GM21529 (cell line): ENCODE measurements at regions not wholly inside any gene's neighbourhood (a gene's known extent, or its start where the extent isn't known, plus 50 kb on each side); places are given as distances from the start of the nearest gene placed in this dataset.
"Not testable (repeated sequence)": the region's sequence is repeated elsewhere in the genome, so short reads cannot be mapped to it uniquely, and the experiment has no call there.

Source experiments
- ATAC-seq: cut with Tn5 transposase; IDR thresholded peaks from one replicate; pipeline ENCODE4 v1.9.1; 2021; ENCODE audit not compliant: unreplicated experiment

DNA sequence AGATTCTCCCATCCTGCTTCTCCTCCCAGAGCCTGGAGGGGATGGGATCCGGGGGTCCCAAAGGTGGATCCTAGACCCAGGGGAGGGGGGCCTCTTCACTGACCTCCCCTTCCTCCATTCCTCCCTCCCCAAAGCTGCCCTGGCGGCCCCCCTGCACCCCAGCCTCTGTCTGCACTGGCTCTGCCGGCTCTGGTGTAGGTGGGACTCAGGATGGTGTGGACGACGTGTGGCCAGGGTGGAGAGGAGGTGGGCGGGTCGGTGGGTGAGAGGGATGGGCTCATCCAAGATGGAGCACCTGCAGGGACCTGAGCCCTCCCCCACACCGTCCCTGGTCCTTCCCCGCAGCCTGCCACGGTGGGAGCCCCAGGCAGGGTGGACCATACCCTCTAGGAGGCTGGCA lies 355.6 kb downstream of the TMEM121 start:
- not testable (repeated sequence) for ATAC-seq

DNA sequence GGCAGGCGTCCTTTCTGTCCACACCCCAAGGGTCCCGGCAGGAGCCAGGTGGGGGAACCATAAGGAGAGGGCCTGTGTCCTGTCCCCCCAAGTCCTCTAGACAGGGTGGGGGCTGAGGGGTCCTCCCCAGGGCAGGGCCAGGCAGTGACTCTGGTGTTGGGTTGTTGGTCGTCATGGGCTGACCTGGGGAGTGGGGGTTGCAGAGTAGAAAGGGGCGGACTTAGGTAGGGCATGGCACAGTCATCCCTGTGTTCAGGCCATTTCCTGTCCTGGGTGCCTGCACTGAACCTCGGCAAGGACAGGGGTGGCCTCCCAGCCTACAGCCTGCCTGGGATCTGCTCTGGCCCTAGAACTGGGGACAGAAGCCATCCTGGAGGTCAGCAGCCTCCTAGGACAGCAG lies 356.2 kb downstream of the TMEM121 start:
- no peak for ATAC-seq

GRCh38 chr14:105883066-105884005 lies 357.0 kb downstream of the TMEM121 start:
- no peak for ATAC-seq

- not testable (repeated sequence) for ATAC-seq
Measured at GRCh38 chr14:105884192-105884807, 357.9 kb downstream of the TMEM121 start.

DNA sequence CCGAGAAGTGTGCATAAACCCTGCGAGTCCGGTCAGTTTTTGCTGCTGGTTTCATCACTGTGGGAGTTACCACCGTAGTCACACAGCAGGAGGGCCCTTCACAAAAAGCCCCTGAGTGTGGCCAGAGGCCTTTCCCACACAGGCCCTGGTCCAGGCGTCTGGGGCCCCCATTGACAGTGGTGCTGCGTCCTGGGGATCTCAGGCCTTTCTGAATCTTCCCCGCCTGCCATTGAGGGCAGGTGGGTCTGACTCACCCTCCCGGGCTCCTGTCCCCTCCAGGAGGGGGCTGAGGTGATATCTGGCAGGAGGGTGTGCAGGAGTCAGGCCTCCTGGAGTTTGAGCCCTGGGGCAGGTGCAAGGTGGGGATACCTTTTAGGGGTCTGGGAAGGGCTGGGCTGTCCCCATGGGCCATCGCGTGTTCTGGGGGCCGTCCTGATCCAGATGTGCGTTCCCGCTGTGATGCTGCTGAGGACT lies 358.5 kb downstream of the TMEM121 start:
- no peak for ATAC-seq

DNA sequence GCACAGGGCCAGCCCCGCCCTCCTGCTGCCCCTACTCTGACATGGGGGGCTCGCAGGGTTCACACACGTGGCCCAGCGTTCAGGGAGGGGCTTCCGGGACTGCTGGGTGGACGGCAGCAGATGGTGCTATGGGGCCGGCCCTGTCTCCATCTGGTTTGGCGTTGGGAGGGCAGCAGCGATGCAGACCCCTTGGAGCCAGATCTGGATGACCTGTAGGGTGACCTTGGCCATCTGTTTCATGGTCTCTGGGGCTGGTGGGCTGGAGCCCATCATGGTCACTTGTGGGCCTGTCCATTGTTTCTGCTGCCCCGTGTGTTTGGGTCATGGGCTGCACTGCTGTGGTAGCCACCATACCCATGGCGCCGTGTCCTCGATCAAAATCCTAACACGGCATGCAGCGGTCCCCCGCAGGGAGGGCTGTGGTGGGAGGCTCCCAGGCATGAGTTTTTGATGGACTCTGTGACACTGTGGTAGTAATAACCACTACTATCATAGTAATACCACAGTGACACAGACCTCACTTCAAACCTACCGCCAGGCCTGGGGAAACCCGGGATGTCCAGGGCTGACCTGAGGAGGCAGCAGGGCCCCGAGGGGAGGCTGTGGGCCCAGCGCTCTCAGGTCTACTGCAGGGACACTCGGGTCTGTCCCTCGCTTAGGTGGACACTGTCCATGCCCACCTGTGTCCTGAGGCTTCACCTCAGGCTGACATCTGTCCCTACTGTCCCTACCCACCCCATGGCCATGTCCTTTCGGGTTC lies 359.4 kb downstream of the TMEM121 start:
- no peak for ATAC-seq

GRCh38 chr14:105886791-105887191 lies 360.4 kb downstream of the TMEM121 start:
- not testable (repeated sequence) for ATAC-seq

DNA sequence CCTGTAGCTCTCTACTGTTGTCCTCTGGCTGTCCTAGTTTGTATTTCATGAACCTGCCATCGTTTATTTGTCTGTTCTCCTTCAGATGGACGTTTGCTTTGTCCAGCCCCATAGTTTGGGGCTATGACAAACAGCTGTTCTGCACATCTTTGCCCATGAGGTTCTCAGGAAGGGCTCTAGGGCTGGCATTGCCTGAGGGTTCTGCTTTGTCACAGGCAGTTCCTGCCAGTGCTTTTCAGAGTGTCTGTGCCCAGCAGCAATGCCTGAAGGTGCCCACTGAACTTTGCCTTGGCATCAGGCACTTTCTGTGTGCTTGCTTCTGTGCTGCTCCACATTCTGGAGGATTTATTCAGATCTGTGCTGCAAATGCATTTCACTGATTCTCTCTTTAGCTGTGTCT lies 361.3 kb downstream of the TMEM121 start:
- ATAC-seq: no peak

- no peak for ATAC-seq
Measured at GRCh38 chr14:105888151-105888550, 361.8 kb downstream of the TMEM121 start.

GRCh38 chr14:105888784-105889665 lies 362.6 kb downstream of the TMEM121 start:
- ATAC-seq: no peak

DNA sequence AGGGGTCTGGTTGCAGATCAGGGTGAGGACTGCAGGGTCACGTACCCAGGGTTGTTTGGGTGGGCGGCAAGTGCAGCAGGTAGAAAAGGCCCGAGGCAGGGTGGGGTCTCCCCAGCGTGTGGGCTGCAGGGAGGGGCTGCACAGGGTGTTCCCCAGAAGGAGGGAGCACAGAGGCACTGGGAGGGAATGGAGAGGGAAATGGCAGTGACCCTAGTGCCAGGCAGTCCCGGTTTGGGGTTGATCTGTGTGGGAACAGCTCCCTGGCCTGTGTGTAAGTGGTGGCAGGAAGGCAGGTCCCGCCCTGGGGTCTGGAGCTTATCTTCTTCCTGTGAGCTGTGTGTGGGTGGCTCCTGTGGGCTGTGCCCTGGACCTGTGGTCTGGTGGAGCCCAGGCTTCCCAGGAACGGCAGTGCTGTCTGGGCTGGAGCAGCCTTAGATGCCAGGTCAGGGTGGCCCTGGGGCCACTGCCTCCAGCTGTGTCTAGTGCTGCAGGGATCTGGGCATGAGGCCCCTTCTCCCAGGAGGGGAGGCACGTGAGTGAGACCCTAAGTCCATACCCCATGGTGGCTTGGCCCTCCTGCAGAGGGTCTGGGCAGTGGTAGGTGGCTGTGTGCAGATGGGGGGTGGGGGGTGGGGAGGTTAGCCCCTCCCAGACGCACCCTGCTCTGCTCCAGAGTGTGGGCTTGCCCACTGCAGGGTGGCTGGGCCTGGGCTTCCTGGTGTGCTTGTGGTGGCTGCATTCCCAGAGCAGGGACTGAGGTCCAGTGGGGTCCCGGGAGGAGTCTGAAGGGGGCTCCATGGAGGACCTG lies 363.5 kb downstream of the TMEM121 start:
- no peak for ATAC-seq

DNA sequence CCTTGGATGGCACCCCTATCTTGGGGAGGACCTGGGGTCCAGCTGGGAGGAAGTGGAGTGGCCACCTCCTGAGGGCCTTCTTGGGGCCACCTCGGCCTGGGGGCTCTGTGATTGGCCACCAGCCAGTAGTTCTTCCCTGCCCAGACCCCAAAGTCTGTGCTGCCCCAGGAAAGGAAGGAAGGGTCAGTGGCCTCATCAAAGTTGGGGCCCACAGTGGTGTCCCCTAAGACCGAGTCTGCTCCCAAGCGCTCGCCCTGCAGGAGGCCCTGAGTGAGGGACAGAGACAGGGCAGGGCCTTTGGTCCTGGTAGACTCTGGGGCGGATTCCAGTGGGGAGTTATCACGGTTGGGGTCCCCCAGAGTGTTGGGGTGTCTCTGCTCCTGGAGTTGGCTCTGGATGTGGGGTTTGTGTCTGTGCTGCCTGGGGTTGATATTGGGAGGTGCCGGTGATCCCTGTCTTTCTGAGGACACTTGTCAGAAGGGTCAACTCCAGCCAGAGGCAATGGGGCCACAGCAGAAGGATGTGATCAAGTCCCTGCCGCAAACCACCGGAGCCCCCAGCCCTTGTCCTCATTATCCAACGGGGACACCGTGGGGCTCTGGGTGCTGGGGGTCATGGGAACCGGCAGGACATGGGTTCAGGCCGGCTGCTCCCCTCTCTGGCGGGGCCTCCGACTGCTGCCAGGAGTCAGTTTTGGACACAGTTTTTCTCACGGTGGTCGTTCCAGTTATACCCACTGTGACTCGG lies 364.3 kb downstream of the TMEM121 start:
- no peak for ATAC-seq

DNA sequence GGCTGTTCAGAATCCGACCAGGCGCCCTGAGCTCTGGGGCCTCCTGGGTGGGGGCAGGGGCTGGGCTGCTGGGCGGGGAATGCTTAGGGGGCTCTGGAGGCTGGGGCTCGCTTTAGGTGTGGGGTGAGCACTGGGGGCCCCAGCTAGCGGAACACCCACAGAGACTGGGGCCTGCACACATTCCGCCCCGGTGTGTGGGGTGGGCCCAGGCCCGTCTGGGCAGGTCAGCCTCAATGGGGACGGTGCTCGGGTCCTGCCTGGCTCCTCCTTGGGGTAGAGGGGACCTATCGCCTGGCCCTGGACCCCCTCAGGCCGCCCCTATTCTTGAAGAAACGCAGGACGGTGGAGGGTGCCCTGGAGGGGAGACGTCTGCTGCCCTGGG lies 364.8 kb downstream of the TMEM121 start:
- no peak for ATAC-seq

DNA sequence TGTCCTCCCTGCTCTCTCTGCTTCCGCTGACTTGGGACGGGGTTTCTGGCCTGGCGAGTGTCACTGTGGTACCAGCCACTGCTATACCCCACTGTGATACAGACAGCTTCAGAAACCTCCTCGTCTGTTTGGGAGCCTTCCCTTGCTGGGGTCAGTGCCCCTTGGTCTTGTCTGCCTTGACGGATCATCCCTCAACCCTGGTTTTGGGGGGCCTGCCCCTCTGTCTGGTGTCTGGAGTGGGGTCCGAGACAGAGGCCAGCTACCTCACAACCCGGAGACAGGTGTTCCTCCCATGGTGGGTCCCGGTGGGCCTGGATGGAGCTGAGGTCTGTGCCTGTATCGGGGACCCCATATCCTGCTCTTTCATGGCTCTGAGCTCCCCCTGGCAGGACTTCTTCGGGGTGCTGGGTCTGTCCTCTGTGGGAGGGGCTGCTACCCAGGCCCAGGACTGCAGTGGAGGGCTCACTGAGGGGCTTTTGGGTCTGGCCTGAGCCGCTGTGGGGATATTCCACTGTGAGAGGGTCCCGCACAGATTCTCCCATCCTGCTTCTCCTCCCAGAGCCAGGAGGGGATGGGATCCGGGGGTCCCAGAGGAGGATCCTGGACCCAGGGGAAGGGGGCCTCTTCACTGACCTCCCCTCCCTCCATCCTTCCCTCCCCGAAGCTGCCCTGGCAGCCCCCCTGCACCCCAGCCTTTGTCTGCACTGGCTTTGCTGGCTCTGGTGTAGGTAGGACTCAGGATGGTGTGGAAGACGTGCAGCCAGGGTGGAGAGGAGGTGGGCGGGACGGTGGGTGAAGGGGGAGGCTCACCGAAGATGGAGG lies 365.5 kb downstream of the TMEM121 start:
- ATAC-seq: no peak

DNA sequence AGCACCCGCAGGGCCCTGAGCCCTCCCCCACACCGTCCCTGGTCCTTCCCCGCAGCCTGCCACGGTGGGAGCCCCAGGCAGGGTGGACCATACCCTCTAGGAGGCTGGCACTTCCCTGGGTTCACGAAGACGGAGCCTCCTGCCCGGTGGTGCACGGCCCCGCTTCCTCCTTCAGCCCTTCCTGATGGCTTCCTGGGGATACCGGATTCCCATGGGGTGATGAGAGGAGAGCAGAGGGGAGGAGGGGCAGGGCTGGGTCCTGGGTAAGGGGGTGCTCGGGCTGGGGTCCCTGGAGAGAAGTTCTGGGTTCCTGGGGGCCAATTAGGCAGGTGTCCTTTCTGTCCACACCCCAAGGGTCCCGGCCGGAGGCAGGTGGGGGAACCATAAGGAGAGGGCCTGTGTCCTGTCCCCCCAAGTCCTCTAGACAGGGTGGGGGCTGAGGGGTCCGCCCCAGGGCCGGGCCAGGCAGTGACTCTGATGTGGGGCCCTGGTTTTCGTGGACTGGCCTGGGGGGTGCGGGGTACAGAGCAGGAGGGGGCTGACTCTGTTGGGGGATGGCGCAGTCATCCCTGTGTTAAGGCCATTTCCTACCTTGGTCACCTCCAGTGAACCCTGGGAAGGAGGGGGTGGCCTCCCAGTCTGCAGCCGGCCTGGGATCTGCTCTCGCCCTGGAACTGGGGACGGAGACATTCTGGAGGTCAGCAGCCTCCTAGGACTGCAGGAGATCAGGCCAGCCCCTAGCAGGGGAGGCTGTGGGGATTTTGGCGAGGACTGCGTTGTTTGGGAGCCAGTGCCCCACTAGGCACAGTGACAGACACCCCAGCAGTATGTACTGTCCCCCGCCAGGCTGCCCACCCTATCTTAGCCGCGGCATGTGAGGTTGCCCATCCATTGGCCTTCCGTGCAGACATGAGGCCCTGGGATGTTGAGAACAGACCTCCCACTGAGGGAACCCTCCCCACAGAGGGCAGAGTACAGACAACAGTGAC lies 366.4 kb downstream of the TMEM121 start:
- ATAC-seq: not testable (repeated sequence)

- ATAC-seq: not testable (repeated sequence)
Measured at GRCh38 chr14:105893686-105894085, 367.3 kb downstream of the TMEM121 start.
